Right lung (tissue), 2 donors: ENCODE measurements at regions not wholly inside any gene's neighbourhood (a gene's known extent, or its start where the extent isn't known, plus 50 kb on each side); places are given as distances from the start of the nearest gene placed in this dataset.

Source experiments
- DNase-seq, 2 donors: peaks; one replicate each; pipeline ENCODE4 v3.0.0-alpha.2; 2013

DNA sequence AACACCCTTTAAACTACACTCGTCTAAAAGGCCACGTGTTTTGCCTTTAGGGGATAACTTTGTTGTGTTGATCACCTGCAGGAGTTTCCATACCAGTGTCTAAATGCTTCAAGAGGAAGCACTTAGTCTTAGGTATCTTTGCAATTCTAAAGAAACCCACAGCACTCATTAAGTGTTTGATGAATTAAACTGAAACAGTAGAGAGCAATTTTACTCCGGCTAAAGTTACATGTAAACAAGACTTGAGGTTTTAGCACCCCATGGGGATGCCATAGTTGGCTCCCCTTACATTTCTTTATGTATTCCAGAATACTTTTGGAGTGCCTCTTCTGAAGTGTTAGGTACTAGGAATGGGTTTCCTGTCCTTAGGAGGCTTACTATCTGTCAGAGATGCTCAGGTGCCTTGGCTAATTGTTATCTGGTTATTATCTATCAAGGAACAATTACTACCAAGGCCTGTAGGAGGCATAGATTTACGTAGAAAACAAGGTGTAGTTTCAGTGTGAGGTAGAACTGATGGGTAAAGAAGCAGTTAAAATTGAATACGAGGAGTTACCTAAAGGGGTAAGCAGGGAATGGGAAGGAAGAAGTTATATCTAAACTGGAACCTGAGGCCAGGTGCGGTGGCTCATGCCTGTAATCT, 176.8 kb upstream of the SAMSN1 start:
- no peak for DNase-seq

DNA sequence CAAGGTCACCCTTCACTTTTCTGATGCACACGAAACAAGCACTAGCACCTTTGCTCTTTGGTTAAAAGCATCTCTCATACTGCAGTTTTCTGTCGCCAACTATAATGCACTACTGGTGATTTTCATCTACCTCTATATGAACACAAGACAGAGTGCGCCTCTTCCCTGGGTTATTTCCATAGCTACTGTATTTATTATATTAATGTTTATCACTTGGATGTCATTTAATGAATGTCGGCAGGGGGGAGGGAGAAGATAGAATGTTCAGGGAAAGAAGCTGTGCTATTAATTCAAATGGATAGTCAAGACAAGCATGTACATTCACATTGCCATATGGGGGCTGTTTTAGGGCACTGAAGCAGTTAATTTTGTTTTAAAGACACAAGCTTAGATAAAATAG, 174.1 kb upstream of the SAMSN1 start:
- DNase-seq, result no peak

DNA sequence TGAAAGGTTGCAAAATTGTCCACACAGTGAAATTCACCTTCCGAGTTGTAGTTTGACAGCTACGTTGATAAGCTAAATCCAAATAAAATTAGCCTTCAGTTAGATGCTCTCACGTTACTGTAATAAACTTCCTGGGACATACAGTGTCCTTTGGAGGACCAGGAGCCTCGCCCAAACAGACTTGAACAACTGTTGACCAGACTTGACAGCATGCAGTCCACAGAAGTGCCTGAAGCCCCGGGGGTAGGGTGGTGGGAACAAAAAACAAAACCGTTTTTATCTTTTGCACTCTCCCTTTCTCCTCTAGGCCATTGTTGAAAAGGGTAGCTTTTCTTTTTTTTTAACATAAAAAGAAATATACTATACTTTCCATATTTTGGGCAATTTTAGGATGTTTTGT, 172.8 kb upstream of the SAMSN1 start:
- DNase-seq, result no peak

DNA sequence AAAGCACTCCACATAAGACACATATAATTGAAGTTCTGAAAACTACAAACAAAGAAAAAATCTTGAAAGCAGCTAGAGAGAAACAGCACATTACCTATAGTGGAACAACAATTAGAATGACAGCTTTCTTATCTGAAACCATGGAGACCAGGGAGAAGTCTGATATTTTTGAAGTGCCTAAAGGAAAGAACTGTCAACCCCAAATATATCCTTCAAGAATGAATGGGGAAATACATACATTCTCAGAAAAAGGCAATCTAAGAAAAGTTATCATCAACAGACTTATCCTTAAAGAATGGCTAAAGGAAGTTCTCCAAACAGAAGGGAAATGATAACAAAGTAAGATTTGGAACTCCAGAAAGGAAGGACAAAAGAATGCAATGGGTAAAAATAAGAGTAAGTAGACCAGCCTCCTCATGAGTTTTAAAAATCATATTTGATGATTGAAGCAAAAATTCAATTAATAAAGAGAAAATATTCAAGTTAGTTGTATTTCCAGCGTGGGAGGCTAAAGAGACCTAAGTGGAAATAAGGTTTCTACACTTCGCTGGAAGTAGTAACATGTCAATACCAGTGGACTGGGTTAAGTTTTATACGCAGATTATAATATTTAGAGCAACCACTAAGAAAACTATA, 170.8 kb upstream of the SAMSN1 start:
- no peak for DNase-seq

DNA sequence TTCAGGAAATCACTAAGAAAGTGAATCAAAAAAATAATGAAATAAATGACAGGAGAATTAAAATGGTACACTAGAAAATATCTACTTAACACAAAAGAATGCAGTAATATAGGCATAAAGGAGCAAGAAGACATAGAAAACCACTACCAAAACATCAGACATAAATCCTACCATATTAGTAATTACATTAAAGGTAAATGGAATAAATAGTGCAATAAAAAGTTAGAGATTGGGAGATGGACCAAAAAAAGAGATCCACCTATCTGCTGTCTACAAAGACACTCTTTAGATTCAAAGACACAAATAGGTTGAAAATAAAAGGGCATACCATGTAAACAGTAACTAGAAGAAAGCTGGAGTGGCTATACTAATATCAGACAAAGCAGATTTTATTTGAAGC, 167.0 kb upstream of the SAMSN1 start:
- no peak for DNase-seq

DNA sequence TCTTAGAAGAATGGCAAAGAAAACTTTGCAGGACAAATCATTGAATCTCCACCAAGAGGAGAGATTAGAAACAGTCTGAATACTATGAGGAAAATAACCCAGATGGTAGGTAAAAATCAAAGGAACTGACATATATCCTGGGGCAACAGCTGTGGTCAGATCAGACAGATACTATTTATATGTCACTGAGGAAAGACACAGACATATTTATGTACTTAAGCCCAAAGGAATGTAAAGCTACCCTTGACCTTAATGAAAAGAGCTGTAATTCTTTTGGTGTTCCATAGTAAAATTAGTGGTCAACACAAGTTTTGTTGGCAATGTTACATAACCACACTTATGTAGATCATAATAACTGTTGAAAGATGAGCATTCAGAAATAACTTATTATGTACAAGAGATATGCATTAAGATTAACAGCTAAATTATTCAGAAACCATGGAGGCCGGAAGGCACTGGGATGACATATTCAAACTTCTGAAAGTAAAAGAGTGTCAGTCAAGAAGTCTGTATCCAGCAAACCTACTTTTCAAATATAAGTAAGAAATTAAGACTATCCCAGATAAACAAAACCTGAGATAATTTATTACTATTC, 166.1 kb upstream of the SAMSN1 start:
- no peak for DNase-seq

DNA sequence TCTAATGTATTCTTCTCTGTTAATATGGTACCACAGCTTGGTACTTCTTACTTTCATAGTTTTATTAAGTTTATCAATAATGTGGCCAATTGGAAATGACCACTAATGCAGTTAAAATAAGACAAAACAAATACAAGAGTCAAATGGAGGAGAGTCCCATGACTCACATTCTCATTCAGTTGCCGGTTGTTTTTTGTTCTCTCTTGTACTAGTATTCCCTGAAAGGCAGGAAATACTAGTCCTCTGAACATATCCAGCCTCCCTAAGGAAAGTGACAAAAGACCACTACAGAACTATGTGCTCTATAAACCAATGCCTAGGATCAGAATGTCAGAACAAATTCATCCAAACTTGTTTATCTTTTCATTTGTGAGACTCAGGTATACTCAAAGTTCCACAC, 165.2 kb upstream of the SAMSN1 start:
- DNase-seq, result no peak

DNA sequence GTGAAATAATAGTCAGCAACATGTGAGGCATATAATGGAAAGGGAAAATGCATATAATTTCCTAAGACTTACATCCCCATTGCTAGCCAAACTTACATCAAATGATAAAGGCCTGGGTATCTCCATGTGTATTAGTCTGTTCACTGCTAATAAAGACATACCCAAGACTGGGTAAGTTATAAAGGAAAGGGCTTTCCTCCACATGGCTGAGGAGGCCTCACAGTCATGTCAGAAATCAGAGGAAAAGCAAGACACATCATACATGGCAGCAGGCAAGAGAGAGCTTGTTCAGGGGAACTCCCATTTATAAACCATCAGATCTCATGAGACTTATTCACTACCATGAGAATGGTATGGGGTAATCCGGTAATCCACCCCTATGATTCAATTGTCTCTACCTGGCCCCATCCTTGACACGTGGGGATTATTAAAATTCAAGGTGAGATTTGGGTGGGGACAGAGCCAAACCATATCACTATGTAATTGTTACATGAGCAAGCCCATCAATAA, 161.5 kb upstream of the SAMSN1 start:
- no peak for DNase-seq

DNA sequence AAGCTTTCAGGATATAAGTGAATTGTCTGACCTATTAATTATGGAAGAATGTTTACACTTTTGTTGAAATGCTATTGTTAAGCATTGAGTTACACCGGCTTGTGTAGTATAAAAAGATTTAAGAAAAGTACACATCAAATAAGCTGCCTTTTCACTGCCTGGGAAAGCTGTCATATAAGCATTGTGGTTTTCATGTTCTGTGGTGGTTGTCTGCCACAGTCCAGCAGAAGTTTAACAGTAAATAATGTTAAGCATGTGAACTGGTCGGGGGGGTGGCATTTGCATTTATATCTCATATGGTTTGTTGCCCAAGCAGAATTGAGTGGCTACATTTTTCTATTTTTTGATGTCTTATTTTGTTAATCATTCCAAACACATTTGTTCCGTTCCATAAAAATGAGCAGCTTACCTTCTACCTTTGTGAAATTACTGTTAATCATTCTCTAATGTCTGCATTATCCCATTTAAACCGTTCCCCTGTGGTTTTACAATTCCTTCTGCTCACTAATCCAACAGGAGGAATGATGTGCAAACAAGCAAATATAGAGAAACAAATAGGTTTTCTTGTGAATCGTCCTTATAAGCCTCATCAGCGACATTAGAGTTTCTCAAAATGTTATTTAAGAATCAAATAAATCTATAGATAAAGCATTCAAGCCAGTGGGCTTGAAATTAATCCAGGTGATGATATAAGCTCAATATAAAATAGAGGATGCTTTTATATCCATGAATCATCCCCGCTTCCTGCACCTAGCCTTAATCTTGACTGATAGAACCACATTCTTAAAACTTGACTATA, 160.8 kb upstream of the SAMSN1 start:
- no peak for DNase-seq

DNA sequence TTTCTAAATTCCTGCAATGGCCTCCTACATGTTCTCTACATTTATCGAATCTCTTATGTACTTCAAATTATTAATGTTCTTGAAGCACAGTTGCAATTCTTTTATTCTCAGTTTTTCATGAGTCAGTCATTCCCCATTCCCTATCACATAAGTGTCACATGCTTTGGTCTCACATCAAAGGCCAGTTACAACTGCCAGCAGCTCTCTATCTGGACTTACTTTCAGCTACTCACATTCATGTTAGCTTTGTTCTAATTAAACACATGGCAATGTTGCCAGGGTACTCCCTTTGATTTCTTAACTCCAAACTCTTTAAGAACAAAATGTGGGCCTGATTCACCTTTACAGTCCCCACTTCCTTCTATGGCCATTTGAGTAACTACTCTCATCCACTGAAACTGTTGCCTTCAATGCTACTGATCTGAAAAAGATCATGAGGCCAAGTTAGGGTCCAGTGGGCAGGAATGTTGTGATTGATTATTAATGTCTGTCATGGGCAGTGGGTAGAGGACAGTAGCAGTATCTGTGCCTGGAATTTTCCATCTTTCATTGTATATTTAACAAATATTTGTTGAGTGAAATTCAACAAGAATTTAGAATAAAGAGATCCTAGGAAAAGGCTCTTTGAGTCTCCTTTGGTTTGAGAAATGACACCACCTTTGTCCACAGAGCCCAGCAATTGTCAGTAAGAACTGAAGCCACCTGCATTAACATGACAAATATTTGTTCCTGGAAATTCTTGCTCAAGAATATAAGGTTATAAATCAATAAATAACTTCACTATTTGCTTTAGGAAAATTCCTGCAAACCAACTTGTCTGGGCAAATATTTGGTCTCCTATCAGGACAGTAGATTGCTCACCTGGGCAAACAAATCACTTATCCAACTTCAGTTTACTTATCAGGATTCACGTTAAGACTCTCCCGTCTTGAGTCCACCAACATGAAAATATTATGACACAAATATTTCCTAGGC, 153.6 kb upstream of the SAMSN1 start:
- DNase-seq, result peak; percentile 7 to 10

DNA sequence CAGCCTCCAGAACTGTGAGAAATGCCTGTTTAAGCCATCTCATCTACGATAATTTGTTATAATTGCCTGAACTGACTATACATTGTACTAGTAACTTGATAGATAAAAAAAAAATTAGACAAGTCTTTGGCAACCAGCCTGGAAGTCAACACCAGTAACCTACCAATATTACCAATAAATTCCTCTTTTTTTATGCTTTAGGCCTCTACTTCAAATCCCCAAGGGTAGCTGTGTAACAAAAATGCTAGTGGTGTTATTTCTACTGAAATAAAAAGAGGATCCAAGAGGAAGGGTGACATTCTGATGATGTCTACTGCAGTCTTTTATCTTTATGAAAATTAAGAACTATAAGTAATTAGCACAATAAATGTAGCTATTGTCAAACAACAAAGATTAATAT, 151.7 kb upstream of the SAMSN1 start:
- DNase-seq, result no peak

DNA sequence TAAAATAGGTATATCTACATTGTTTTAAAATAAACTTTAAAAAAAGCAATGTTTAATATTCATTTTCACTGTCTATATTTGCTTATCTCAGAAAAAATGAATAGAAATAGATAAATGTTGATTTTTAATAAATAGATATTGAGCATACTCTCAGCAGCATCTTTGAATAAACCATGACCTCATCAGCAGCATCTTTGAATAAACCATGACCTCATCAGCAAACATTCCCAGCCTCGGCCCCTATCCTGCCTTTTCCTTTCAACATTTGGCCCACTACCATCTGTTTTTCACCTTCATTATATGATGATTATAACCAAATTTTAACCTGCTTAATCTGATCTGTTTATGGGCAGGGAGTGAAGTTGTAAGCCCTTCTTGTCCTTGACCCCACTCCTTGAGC, 148.7 kb upstream of the SAMSN1 start:
- DNase-seq, result no peak

DNA sequence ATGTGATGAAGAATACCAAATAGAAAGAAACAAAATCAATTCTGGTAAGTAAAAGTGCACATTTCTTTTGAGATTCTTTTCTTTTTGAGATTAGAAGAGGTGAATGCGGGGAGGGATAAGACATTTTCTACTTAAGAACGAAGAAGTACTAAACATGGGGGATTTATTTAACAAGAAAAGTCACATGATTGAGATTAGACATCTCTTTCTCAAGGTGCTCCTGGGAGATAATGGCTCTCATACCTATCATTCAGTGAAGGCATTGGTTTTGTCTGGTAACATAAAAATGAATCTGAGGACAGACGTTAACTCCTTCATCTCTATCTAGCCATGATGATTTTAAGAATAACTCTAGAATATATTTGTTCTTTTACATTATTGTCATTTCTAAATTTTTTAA, 147.9 kb upstream of the SAMSN1 start:
- no peak for DNase-seq

DNA sequence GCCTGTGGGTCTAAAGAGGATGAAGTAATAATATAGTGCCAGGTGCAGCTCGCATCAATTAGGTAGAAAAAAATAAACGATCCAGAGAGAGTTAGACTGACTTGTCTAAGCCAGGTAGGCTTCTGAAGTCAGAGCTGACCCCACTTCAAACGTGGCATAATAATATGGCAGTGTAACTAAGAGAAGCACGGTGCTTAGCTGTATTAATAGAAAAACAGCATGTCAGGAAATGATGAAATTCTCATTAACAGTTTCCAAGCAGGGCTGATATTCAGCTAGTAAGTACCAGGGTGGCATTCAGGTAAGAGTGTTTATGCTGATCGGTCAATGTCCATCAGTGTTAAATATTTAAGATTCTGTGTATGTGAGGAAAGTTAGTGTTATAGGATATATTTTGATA, 145.8 kb upstream of the SAMSN1 start:
- DNase-seq, result no peak

DNA sequence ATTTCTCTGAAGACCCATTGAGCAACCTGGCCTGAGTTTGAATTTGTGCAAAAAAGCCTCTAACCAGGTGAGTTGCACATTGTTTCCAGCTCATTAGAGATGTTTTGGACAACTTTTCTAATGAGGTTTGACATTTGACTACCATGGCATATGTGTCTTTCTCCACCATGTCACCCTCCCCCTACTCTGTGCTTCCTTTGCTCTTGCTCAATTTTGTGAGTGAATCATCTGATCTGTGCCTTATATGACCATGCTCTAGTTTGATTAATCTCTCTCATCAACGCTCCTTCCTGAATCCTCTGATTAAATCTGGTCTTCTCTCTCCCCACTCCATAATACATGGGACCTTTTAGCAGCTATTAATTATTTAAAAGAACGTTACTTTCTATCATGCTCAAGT, 144.8 kb upstream of the SAMSN1 start:
- DNase-seq, result no peak

DNA sequence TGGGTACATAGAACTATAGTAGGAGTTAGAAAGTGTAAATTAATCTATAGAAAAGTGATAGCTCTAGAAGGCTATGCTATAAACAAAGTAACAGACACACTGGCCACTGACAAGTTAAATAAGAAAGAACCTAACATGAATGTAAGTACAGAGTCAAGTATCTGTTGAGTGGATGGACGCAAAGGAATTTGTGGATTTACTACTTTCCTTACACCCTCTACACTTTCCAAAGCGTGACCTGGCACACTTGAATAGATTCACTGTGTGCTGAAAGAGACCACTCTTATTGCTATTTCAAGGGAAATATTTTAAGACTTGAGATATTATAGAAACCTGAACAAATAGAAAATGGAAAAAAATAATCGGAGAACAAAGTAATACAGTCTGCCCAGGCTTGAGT, 142.8 kb upstream of the SAMSN1 start:
- DNase-seq, result peak in 1 of 2 donors; percentile 7

DNA sequence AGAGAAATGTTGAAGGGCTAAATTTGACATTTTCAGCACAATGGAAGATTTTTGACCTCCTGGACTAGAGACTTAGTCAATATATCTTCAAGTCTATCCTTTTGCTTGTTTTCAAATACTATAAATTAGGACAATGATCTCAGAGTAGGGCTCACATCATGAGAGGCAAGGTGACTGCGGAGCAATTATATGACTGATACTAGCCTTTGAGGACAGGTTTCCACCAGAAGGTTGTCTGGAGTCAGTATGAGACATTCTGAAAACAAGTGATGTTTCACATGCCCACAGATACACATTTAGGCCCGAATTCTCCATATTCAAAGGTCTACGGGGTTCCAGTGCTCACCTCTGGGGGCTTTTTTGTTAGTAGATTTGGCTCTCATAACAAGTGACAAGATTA, 142.3 kb upstream of the SAMSN1 start:
- DNase-seq, result no peak

DNA sequence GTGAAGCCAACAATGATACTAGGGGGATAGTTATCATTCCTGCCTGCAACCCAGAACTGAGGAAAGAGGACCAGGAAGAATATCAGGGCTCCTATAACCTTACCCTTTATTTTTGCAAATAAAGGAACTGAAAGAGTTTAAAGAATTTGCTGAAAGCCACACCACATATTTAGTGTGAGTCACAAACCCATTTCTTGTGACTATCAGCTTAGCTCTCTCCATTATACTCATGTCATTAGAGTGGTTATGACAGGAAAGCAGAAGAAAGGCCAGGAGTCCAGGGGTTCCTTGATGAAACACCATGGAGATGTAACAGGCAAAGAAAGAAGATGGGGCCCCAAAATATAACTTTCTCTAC, 141.1 kb upstream of the SAMSN1 start:
- no peak for DNase-seq

DNA sequence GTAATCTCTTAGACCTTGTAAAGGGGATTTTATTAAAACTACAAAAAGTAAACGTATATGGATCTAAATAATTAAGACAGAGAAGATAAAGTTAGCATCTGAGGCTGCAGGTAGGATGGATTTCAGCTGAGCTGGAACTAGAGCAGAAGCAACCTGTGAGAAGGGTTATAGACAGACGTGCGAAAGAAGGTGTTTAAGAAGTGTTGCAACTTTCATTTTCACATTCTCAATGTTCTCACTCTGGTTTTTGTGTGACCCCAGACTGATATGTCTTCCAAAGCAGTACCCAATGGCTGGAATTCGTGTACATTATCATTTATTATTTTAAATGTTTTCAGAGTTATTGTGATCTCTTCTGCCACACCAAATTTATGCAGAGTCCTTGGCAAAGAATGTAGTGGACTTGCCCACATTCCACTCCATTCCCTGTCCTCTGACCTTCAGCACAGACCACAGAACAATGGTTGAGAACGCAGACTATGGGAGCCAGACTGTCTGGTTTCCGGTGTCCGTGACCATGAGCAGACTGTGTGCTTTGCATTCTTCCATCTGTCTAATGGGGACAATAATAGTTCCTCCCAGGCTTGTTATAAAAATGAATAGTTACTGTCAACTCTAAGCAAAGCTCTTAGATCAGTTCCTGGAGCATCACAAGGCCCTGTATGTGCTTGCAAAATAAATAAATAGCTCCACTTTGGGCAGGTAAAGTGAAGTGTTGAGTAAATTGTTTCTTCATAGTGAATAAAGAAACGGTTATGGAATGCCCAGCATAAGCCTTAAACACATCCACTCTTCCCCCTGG, 140.6 kb upstream of the SAMSN1 start:
- DNase-seq, result no peak

DNA sequence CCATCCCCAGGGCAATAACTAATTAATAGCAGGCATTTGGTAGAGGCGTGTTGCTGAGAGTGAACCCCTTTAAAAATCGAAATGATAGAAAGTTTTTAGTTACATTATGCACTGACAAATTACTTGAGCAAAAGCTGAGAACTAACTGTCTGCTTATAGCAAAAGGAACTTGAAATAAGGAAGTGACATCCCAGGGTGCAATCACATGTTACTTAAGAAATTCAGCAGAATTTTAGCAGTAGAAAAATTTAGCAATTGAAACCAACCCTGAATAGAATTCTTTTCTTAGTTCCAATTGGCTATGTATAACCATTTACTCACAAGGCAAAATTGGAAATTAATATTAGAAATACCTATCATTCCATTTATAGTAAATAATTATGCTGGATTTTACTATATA, 139.5 kb upstream of the SAMSN1 start:
- no peak for DNase-seq

DNA sequence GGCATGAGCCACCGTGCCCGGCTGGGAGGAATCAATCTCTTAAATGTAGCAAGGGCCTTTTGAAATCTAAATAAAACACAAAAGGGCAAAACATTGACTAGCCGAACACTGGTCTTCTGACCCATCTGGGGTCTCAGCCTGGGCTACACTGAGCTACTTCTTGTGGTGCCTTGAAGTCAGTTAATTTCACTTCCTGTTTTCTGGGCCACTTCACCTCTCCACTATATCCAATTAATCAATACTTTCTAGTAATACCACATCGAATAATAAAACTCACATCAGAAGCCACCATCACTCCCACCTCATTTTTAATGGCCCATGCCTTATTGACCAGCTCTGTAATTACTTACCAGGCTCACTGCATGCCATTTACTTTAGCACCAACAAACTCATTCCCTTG, 138.0 kb upstream of the SAMSN1 start:
- DNase-seq, result no peak
